ENCODE measurements at regions not wholly inside any gene's neighbourhood (a gene's known extent, or its start where the extent isn't known, plus 50 kb on each side); places are given as distances from the start of the nearest gene placed in this dataset.

- DNase-seq, result no peak
- Mint-ChIP-seq H3K27me3 (no peaks in the 10 kb centered on the region), H3K4me1 (no peaks in the 10 kb centered on the region), H3K4me3 (no peak overlapping the region), H3K27ac (no peak overlapping the region), H3K36me3 (ENCODE audit: low read depth) (no peaks in the 10 kb centered on the region)
- no peaks in the 10 kb centered on the region for H3K9me3 ChIP-seq (ENCODE audit: control insufficient read depth, low read length, poor library complexity, severe bottlenecking)
- ATAC-seq, result no peak
Measured at GRCh38 chr5:17785774-17786173, 151.5 kb downstream of the TAF11L14 start.

GRCh38 chr5:17788351-17788750, 154.1 kb downstream of the TAF11L14 start:
- Mint-ChIP-seq H3K27me3 (no peaks in the 10 kb centered on the region), H3K4me3 (no peak overlapping the region), H3K36me3 (ENCODE audit: low read depth) (no peaks in the 10 kb centered on the region), H3K4me1 (no peaks in the 10 kb centered on the region), H3K27ac (no peak overlapping the region)
- ATAC-seq, result no peak
- DNase-seq, result no peak
- no peaks in the 10 kb centered on the region for H3K9me3 ChIP-seq (ENCODE audit: control insufficient read depth, low read length, poor library complexity, severe bottlenecking)

- no peak for DNase-seq
- H3K27ac Mint-ChIP-seq, result no peak overlapping the region
- H3K27me3 Mint-ChIP-seq, result no peaks in the 10 kb centered on the region
- no peaks in the 10 kb centered on the region for H3K9me3 ChIP-seq (ENCODE audit: control insufficient read depth, low read length, poor library complexity, severe bottlenecking)
- no peaks in the 10 kb centered on the region for H3K4me1 Mint-ChIP-seq
- no peaks in the 10 kb centered on the region for H3K36me3 Mint-ChIP-seq (ENCODE audit: low read depth)
- no peak overlapping the region for H3K4me3 Mint-ChIP-seq
- no peak for ATAC-seq
Measured at GRCh38 chr5:17794201-17794600, 159.9 kb downstream of the TAF11L14 start.

- H3K27ac Mint-ChIP-seq, result no peak overlapping the region
- ATAC-seq (no peak), DNase-seq (no peak)
- H3K27me3 Mint-ChIP-seq, result no peaks in the 10 kb centered on the region
- H3K4me3 Mint-ChIP-seq, result no peak overlapping the region
- H3K36me3 Mint-ChIP-seq (ENCODE audit: low read depth), result no peaks in the 10 kb centered on the region
- no peaks in the 10 kb centered on the region for H3K4me1 Mint-ChIP-seq
- no peaks in the 10 kb centered on the region for H3K9me3 ChIP-seq (ENCODE audit: control insufficient read depth, low read length, poor library complexity, severe bottlenecking)
Measured at GRCh38 chr5:17794815-17795214, 160.6 kb downstream of the TAF11L14 start.

- H3K27ac Mint-ChIP-seq, result no peak overlapping the region
- ATAC-seq (no peak), DNase-seq (no peak)
- H3K36me3 Mint-ChIP-seq (ENCODE audit: low read depth), result no peaks in the 10 kb centered on the region
- no peaks in the 10 kb centered on the region for H3K9me3 ChIP-seq (ENCODE audit: control insufficient read depth, low read length, poor library complexity, severe bottlenecking)
- H3K4me1 Mint-ChIP-seq, result no peaks in the 10 kb centered on the region
- H3K4me3 Mint-ChIP-seq, result no peak overlapping the region
- no peaks in the 10 kb centered on the region for H3K27me3 Mint-ChIP-seq
Measured at GRCh38 chr5:17796142-17796541, 161.9 kb downstream of the TAF11L14 start.

- ATAC-seq (no peak), DNase-seq (no peak)
- no peaks in the 10 kb centered on the region for H3K9me3 ChIP-seq (ENCODE audit: control insufficient read depth, low read length, poor library complexity, severe bottlenecking)
- H3K36me3 Mint-ChIP-seq (ENCODE audit: low read depth), result no peaks in the 10 kb centered on the region
- H3K4me1 Mint-ChIP-seq, result no peaks in the 10 kb centered on the region
- no peak overlapping the region for H3K4me3 Mint-ChIP-seq
- no peak overlapping the region for H3K27ac Mint-ChIP-seq
- H3K27me3 Mint-ChIP-seq, result no peaks in the 10 kb centered on the region
Measured at GRCh38 chr5:17796757-17797396, 162.6 kb downstream of the TAF11L14 start.

- DNase-seq (no peak), ATAC-seq (no peak)
- H3K36me3 Mint-ChIP-seq (ENCODE audit: low read depth), result no peaks in the 10 kb centered on the region
- H3K27ac Mint-ChIP-seq, result no peak overlapping the region
- H3K9me3 ChIP-seq (ENCODE audit: control insufficient read depth, low read length, poor library complexity, severe bottlenecking), result no peaks in the 10 kb centered on the region
- H3K27me3 Mint-ChIP-seq, result no peaks in the 10 kb centered on the region
- H3K4me1 Mint-ChIP-seq, result no peaks in the 10 kb centered on the region
- no peak overlapping the region for H3K4me3 Mint-ChIP-seq
Measured at GRCh38 chr5:17799521-17799920, 165.3 kb downstream of the TAF11L14 start.

- DNase-seq (no peak), ATAC-seq (no peak)
- Mint-ChIP-seq H3K4me3 (no peak overlapping the region), H3K4me1 (no peaks in the 10 kb centered on the region), H3K27me3 (no peaks in the 10 kb centered on the region), H3K36me3 (ENCODE audit: low read depth) (no peaks in the 10 kb centered on the region), H3K27ac (no peak overlapping the region)
- no peaks in the 10 kb centered on the region for H3K9me3 ChIP-seq (ENCODE audit: control insufficient read depth, low read length, poor library complexity, severe bottlenecking)
Measured at GRCh38 chr5:17801595-17801994, 167.3 kb downstream of the TAF11L14 start.

- no peaks in the 10 kb centered on the region for H3K27me3 Mint-ChIP-seq
- H3K36me3 Mint-ChIP-seq (ENCODE audit: low read depth), result no peaks in the 10 kb centered on the region
- no peaks in the 10 kb centered on the region for H3K4me1 Mint-ChIP-seq
Measured at GRCh38 chr5:17802256-17802655, 168.0 kb downstream of the TAF11L14 start.

GRCh38 chr5:17803971-17804370, 169.7 kb downstream of the TAF11L14 start:
- H3K4me3 Mint-ChIP-seq, result no peak overlapping the region
- H3K36me3 Mint-ChIP-seq (ENCODE audit: low read depth), result no peaks in the 10 kb centered on the region
- H3K27me3 Mint-ChIP-seq, result no peaks in the 10 kb centered on the region
- no peak overlapping the region for H3K27ac Mint-ChIP-seq
- no peaks in the 10 kb centered on the region for H3K4me1 Mint-ChIP-seq
- no peaks in the 10 kb centered on the region for H3K9me3 ChIP-seq (ENCODE audit: control insufficient read depth, low read length, poor library complexity, severe bottlenecking)
- ATAC-seq (no peak), DNase-seq (no peak)

More at GRCh38 chr5:17802256-17802655, 168.0 kb downstream of the TAF11L14 start:
- DNase-seq (no peak), ATAC-seq (no peak)
- H3K9me3 ChIP-seq (ENCODE audit: control insufficient read depth, low read length, poor library complexity, severe bottlenecking), result no peaks in the 10 kb centered on the region
- Mint-ChIP-seq H3K27ac (no peak overlapping the region), H3K4me3 (no peak overlapping the region)

GRCh38 chr5:17805227-17805825, 171.1 kb downstream of the TAF11L14 start:
- Mint-ChIP-seq H3K27me3 (no peaks in the 10 kb centered on the region), H3K4me1 (no peaks in the 10 kb centered on the region), H3K36me3 (ENCODE audit: low read depth) (no peaks in the 10 kb centered on the region), H3K27ac (no peak overlapping the region), H3K4me3 (no peak overlapping the region)
- DNase-seq (no peak), ATAC-seq (no peak)
- H3K9me3 ChIP-seq (ENCODE audit: control insufficient read depth, low read length, poor library complexity, severe bottlenecking), result no peaks in the 10 kb centered on the region

- no peaks in the 10 kb centered on the region for H3K9me3 ChIP-seq (ENCODE audit: control insufficient read depth, low read length, poor library complexity, severe bottlenecking)
- ATAC-seq, result no peak
- Mint-ChIP-seq H3K4me1 (no peaks in the 10 kb centered on the region), H3K27me3 (no peaks in the 10 kb centered on the region), H3K27ac (no peak overlapping the region), H3K4me3 (no peak overlapping the region), H3K36me3 (ENCODE audit: low read depth) (no peaks in the 10 kb centered on the region)
- DNase-seq, result no peak
Measured at GRCh38 chr5:17806818-17807468, 172.7 kb downstream of the TAF11L14 start.

- Mint-ChIP-seq H3K4me3 (no peak overlapping the region), H3K27me3 (no peaks in the 10 kb centered on the region), H3K36me3 (ENCODE audit: low read depth) (no peaks in the 10 kb centered on the region), H3K27ac (no peak overlapping the region), H3K4me1 (no peaks in the 10 kb centered on the region)
- DNase-seq (no peak), ATAC-seq (no peak)
- H3K9me3 ChIP-seq (ENCODE audit: control insufficient read depth, low read length, poor library complexity, severe bottlenecking), result no peaks in the 10 kb centered on the region
Measured at GRCh38 chr5:17808566-17808965, 174.3 kb downstream of the TAF11L14 start.

- H3K9me3 ChIP-seq (ENCODE audit: control insufficient read depth, low read length, poor library complexity, severe bottlenecking), result no peaks in the 10 kb centered on the region
- no peak overlapping the region for H3K4me3 Mint-ChIP-seq
- ATAC-seq (no peak), DNase-seq (no peak)
- no peaks in the 10 kb centered on the region for H3K4me1 Mint-ChIP-seq
- H3K27me3 Mint-ChIP-seq, result no peaks in the 10 kb centered on the region
- H3K36me3 Mint-ChIP-seq (ENCODE audit: low read depth), result no peaks in the 10 kb centered on the region
- no peak overlapping the region for H3K27ac Mint-ChIP-seq
Measured at GRCh38 chr5:17810734-17811133, 176.5 kb downstream of the TAF11L14 start.

Measured in T-helper 17 cell (primary cell).